NCI-H69 (cell line): ENCODE measurements at regions not wholly inside any gene's neighbourhood (a gene's known extent, or its start where the extent isn't known, plus 50 kb on each side); places are given as distances from the start of the nearest gene placed in this dataset.

Experiments
- DNase-seq: peaks from one replicate; lab custom pipeline; 2025; lab: John Stamatoyannopoulos, UW

- no peak for DNase-seq
Measured at GRCh38 chr4:119932277-119932676, 134.4 kb downstream of the MAD2L1 start.

DNA sequence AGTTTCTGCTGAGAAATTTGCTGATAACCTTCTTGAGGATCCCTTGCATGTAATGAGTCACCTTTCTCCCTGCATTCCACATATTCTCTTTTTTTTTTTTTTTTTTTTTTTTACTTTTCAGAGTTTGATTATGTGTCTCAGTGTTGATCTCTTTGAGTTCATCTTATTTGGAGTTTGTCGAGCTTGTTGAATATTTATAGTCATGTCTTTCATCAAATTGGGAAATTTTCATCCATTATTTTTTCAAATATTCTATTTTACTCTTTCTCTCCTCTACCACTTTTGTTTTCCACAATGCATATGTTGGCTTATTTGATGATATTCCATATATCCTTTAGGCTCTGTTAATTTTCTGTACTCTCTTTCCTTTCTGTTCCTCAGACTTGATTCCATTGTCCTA, 136.1 kb downstream of the MAD2L1 start:
- no peak for DNase-seq

- DNase-seq: peak; percentile 2
Measured at GRCh38 chr4:119921830-119922229, 144.8 kb downstream of the MAD2L1 start.

- DNase-seq: peak; percentile 1
Measured at GRCh38 chr4:119906277-119906676, 160.4 kb downstream of the MAD2L1 start.

DNA sequence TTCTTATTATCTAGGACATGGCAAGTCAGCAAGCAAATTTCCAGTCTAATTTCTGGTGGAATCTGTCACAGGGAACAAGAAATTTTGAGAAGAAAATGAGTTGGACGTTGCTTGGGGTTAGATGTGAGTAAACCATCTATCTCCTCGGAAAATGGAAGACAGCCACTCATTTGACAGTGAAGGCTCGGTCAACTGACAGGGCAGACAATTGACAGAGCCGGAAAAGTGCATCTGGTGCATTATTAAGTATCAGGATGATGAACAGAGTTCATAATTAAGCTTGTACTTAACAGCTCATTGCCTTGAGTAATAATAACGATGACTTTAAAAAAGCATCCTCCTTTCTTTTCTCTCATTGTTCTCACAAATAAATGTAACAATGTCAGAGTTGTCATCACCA, 168.4 kb downstream of the MAD2L1 start:
- DNase-seq: peak; percentile 86

GRCh38 chr4:119897260-119897659, 169.4 kb downstream of the MAD2L1 start:
- peak; percentile 94 for DNase-seq

DNA sequence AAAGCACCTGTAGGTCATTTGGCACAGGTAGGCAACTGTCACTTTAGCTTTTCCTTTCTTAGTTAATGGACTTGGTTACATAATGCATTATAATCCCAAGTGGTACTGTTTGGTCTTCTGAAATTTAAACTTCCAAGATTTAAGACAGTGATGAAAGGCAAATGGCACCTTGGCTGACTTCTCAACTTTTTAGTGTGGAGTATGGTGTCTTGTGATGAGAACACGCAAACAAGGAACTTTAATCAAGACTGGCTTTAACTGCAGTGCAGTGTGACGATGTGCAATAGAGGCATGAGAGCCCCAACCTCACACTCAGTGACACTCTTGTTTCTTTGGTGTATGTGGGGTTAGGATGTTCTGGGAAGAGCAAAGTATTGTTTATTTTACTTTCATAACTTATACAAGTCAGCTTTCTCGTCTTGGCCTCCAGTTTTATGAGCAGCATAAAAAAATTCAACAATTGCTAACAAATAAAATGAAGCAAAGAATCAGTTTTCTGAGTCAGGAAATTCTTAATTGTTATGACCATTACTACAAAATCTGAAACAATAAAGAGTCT, 171.9 kb downstream of the MAD2L1 start:
- peak; percentile 5 for DNase-seq

GRCh38 chr4:119873794-119874325, 192.8 kb downstream of the MAD2L1 start:
- DNase-seq: peak; percentile 9

DNA sequence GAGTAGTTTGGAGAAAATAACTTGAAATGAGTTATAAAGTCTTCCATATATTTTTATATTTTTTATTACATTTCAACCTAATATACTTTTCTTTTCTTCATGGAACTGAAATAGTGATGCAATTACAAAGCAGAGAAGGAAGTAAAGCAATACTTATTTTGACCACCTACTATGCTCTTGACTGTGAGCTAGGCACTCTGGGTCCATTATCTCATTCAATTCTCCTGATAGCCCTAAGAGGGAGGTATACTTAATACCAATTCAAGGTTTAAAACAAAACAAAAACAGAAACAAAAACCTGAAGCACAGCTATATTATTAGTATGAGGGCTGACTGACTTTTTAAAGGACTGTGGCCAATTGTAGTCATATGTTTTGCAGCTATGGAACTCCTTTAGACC, 193.5 kb downstream of the MAD2L1 start:
- DNase-seq: peak; percentile 21

- peak; percentile 76 for DNase-seq
Measured at GRCh38 chr4:119872371-119873016, 194.2 kb downstream of the MAD2L1 start.

DNA sequence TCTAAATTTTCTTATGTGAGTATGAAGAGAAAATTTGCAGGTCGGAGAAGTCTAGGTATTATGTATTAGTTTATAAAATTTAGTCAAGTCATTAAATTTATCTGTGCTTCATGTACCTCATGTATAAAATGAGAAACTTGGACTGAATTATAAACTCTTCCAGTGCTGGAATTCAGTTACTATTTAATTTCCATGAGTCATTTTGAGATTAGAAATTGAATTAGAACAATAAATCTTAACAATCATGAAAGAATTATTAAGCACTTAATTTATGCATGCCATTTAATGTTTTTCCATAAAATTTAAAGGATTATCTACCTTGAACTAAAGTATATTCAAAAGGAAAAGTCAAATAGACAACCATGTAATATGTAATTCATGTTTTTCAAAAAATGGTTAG, 195.8 kb downstream of the MAD2L1 start:
- DNase-seq: no peak

GRCh38 chr4:119865789-119866188, 200.9 kb downstream of the MAD2L1 start:
- no peak for DNase-seq

- no peak for DNase-seq
Measured at GRCh38 chr4:119865389-119865788, 201.3 kb downstream of the MAD2L1 start.

DNA sequence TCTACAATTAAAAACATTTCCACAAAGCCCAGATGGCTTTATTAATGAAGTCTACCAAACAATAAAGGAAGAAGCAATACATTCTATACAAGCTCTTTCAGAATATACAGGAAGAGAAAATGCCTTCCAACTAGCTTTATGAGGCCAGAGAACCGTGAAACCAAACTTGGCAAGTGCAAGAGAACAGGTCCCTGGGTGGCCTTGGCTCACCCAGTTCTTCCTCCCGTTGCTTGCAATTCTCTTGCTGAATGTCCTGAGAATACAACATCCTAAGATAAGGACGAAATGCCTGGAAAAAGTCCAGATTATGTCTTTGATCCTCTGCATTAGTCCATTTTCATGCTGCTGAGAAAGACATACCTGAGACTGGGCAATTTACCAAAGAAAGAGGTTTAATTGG, 204.9 kb downstream of the MAD2L1 start:
- peak; percentile 64 for DNase-seq

- DNase-seq: no peak
Measured at GRCh38 chr4:119858176-119858575, 208.5 kb downstream of the MAD2L1 start.

GRCh38 chr4:119854364-119854763, 212.3 kb downstream of the MAD2L1 start:
- DNase-seq: no peak

GRCh38 chr4:119851649-119852048, 215.0 kb downstream of the MAD2L1 start:
- no peak for DNase-seq

DNA sequence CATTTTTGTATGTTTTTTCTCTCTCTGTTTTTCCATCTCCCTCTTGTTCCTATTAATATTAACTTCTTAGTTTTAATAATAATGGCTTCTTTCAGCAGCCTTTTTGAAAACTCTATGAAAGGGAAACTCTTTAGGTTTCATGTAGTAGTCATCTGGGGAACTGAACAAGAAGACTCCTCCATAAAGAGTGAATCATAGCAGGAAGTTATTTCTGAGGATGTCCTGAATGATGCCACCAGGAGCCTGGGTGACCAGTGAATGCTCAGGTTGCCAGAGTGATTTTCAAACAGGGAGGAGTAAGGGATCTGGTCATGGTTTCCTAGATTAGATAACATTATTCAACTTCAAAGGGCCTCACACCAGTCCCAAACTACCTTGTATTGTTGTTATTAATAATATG, 212.8 kb upstream of the PDE5A start:
- DNase-seq: no peak

GRCh38 chr4:119835613-119835910, 207.0 kb upstream of the PDE5A start:
- DNase-seq: no peak

DNA sequence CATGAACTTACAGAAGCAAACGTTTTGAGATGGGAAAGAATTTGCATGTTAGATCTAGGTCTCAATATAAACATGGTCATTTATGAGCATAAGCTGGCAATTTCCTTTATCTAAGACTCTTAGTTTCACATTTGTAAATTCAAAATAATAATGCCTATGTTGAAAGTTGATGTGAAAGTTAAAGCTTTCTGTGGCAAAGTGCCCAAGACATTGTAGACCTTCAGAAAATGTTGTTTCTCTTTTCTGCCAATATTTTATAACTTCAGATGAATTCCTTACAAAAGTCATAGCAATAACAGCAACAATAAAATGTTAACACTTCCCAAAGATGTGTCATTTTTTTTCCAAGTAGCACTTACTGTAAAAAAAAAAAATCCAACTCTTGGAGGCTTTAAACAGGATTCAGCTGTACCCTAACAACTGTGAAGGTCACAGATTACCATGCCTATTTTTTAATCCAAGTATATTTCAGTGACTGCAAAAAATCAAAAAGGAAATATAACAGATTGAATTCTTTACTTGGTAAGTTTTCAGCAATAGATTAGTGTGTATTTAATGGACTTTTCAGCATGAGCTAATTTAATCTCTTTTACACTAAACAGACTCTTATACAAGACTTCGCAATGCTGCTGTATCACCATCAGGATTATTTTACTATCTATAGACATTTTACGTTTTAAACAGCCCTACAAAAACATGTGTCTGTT, 206.5 kb upstream of the PDE5A start:
- DNase-seq: no peak

DNA sequence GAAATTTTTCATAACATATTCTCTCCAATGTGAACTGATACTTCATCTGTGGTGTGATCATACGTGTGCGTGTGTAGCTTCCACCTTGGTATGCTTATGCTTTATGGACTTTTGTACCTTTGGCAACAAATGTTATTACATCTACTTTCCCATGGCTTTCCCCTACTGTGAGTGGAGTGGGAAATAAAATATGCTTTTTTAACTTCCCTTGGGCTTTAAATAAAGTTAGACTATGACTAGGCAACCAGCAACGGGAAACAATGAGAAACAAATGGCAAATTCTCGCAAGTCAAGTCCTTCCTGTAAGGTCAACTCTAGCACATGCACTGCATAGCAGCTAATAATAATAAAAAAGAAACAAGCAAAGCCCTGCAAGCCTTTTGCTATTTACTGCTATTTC, 205.0 kb upstream of the PDE5A start:
- DNase-seq: no peak

DNA sequence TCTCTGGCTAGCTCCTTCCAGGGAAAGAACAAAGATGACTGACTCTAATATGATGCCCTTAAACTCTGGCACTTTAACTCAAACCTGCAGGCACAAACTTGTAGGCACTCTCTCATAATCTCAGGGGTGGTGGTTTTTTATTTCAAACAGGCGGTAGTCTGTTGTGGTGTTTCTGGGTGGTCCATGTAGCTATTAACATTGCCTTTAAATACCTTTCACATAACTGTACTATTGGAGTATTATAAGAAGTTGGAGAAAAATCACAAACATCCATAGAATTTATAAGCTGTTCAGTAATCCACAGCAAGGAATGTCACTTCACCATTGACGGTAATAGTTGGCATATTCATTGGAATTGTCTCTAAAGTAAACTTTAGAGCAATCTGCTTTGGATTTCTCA, 204.2 kb upstream of the PDE5A start:
- no peak for DNase-seq

DNA sequence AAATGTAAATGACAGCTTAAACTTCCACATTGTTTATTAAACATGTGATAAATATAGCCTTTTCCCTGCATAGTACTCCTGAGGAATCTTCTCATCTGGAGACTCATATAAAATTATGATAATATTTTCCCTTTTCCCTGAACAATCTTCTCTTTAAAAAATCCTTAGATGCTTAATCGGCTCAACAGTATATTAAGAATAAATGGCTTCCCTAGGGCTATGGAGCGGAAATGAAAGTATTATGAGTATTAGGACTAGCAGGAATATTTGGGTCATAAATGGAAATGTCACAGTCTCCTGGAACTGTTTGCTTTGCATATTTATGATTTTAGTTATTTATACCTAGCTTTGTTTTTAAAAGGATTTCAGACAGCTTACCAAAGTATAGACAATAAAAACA, 200.7 kb upstream of the PDE5A start:
- DNase-seq: no peak

DNA sequence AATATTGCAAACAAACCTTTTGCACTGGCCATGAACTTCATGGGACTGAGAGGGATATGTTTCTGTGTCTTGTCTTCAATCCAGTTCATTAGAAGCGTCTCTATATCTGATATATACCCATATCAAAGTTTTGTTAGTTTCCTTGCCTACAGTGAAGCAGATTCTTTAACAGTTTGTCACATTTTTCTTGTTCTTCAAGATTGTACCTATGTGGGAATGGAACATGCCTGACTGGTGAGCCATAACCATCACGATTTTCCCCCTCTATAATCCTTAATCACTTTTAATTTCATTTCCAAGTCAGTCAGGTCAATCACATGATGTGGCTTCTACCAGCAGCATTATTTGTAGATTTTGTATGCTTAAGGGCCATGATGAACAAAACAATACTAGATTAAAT, 197.1 kb upstream of the PDE5A start:
- DNase-seq: no peak
